Activated T-helper 17 cell treated with anti-CD3 and anti-CD28 coated beads, Interleukin-2, amount 50 U/mL, for 72 hours (primary cell): ENCODE measurements at regions not wholly inside any gene's neighbourhood (a gene's known extent, or its start where the extent isn't known, plus 50 kb on each side); places are given as distances from the start of the nearest gene placed in this dataset.
"Not testable (repeated sequence)": the region's sequence is repeated elsewhere in the genome, so short reads cannot be mapped to it uniquely, and the experiment has no call there.

Experiments used
- ATAC-seq: fragments of 150-1000 bp; cut with Tn5 transposase; replicated peaks from 2 replicates; pipeline ENCODE4 v1.10.0; 2021; ENCODE audit warnings: mild to moderate bottlenecking, moderate library complexity
- H3K27ac Mint-ChIP-seq: one replicate; pipeline ENCODE4 v1.8.0; 2022; ENCODE audit warnings: mixed read lengths
- H3K27me3 Mint-ChIP-seq: one replicate; pipeline ENCODE4 v1.8.0; 2022; ENCODE audit warnings: mixed read lengths
- H3K36me3 Mint-ChIP-seq: one replicate; pipeline ENCODE4 v1.8.0; 2022; ENCODE audit warnings: low read depth, mild to moderate bottlenecking, mixed read lengths
- H3K4me1 Mint-ChIP-seq: one replicate; pipeline ENCODE4 v1.8.0; 2022; ENCODE audit warnings: mixed read lengths
- H3K4me3 Mint-ChIP-seq: one replicate; pipeline ENCODE4 v1.8.0; 2022; ENCODE audit warnings: mild to moderate bottlenecking, mixed read lengths
- H3K9me3 Mint-ChIP-seq: one replicate; pipeline ENCODE4 v1.8.0; 2022; ENCODE audit warnings: mixed read lengths

- no peaks in the 10 kb centered on the region for H3K9me3 Mint-ChIP-seq
- ATAC-seq: no peak
Observed at GRCh38 chr22:25419247-25420113, 145.0 kb upstream of the GRK3 start.

GRCh38 chr22:25420114-25420441, 144.4 kb upstream of the GRK3 start:
- Mint-ChIP-seq H3K27me3 (peaks cover 39% of the 10 kb centered on the region), H3K4me3 (peak overlapping the region; percentile 39)
- not testable (repeated sequence) for H3K9me3 Mint-ChIP-seq, ATAC-seq, H3K36me3 Mint-ChIP-seq, H3K27ac Mint-ChIP-seq, H3K4me1 Mint-ChIP-seq

More at GRCh38 chr22:25419247-25420113, 145.0 kb upstream of the GRK3 start:
- Mint-ChIP-seq H3K36me3 (no peaks in the 10 kb centered on the region), H3K4me3 (peak overlapping the region; percentile 39), H3K4me1 (peaks cover 9% of the 10 kb centered on the region), H3K27me3 (peaks cover 39% of the 10 kb centered on the region), H3K27ac (no peak overlapping the region)

GRCh38 chr22:25420471-25420924, 144.0 kb upstream of the GRK3 start:
- Mint-ChIP-seq H3K27me3 (peaks cover 36% of the 10 kb centered on the region), H3K36me3 (no peaks in the 10 kb centered on the region), H3K27ac (no peak overlapping the region), H3K9me3 (no peaks in the 10 kb centered on the region), H3K4me3 (no peak overlapping the region), H3K4me1 (peaks cover 9% of the 10 kb centered on the region)
- ATAC-seq: no peak

GRCh38 chr22:25420925-25421904, 143.3 kb upstream of the GRK3 start:
- peak overlapping the region; percentile 48 for H3K4me3 Mint-ChIP-seq
- H3K27me3 Mint-ChIP-seq: peaks cover 36% of the 10 kb centered on the region
- no peaks in the 10 kb centered on the region for H3K36me3 Mint-ChIP-seq
- no peak overlapping the region for H3K27ac Mint-ChIP-seq
- H3K4me1 Mint-ChIP-seq: peaks cover 9% of the 10 kb centered on the region
- ATAC-seq: no peak
- H3K9me3 Mint-ChIP-seq: no peaks in the 10 kb centered on the region

- H3K9me3 Mint-ChIP-seq, H3K27ac Mint-ChIP-seq, H3K4me1 Mint-ChIP-seq, H3K4me3 Mint-ChIP-seq, H3K36me3 Mint-ChIP-seq, ATAC-seq: not testable (repeated sequence)
- H3K27me3 Mint-ChIP-seq: peaks cover 23% of the 10 kb centered on the region
Observed at GRCh38 chr22:25426530-25427308, 137.8 kb upstream of the GRK3 start.

- H3K27me3 Mint-ChIP-seq: peaks cover 18% of the 10 kb centered on the region
Observed at GRCh38 chr22:25431637-25432342, 132.7 kb upstream of the GRK3 start.

GRCh38 chr22:25433381-25433970, 131.0 kb upstream of the GRK3 start:
- H3K36me3 Mint-ChIP-seq, H3K4me1 Mint-ChIP-seq, H3K4me3 Mint-ChIP-seq, H3K9me3 Mint-ChIP-seq, H3K27ac Mint-ChIP-seq, ATAC-seq: not testable (repeated sequence)
- peaks cover 15% of the 10 kb centered on the region for H3K27me3 Mint-ChIP-seq

More at GRCh38 chr22:25431637-25432342, 132.7 kb upstream of the GRK3 start:
- H3K36me3 Mint-ChIP-seq, ATAC-seq, H3K4me1 Mint-ChIP-seq, H3K9me3 Mint-ChIP-seq, H3K27ac Mint-ChIP-seq, H3K4me3 Mint-ChIP-seq: not testable (repeated sequence)

GRCh38 chr22:25437414-25438160, 126.9 kb upstream of the GRK3 start:
- peaks cover 11% of the 10 kb centered on the region for H3K27me3 Mint-ChIP-seq
- H3K4me3 Mint-ChIP-seq: no peak overlapping the region
- H3K36me3 Mint-ChIP-seq: no peaks in the 10 kb centered on the region
- no peaks in the 10 kb centered on the region for H3K9me3 Mint-ChIP-seq
- H3K4me1 Mint-ChIP-seq: no peaks in the 10 kb centered on the region
- no peak for ATAC-seq
- no peak overlapping the region for H3K27ac Mint-ChIP-seq

- Mint-ChIP-seq H3K36me3 (peaks cover 46% of the 10 kb centered on the region), H3K27me3 (no peaks in the 10 kb centered on the region), H3K27ac (peak overlapping the region; percentile 98), H3K9me3 (no peaks in the 10 kb centered on the region), H3K4me3 (peak overlapping the region; percentile 93), H3K4me1 (peaks cover 23% of the 10 kb centered on the region)
- ATAC-seq: no peak
Observed at GRCh38 chr22:25447067-25447685, 117.3 kb upstream of the GRK3 start.

- H3K4me1 Mint-ChIP-seq: peaks cover 29% of the 10 kb centered on the region
- no peaks in the 10 kb centered on the region for H3K9me3 Mint-ChIP-seq
- H3K4me3 Mint-ChIP-seq: peak overlapping the region; percentile 93
- H3K27me3 Mint-ChIP-seq: no peaks in the 10 kb centered on the region
- peak overlapping the region; percentile 98 for H3K27ac Mint-ChIP-seq
- H3K36me3 Mint-ChIP-seq: peaks cover 52% of the 10 kb centered on the region
- ATAC-seq: peak; percentile 90
Observed at GRCh38 chr22:25447686-25448434, 116.6 kb upstream of the GRK3 start.

- no peaks in the 10 kb centered on the region for H3K9me3 Mint-ChIP-seq
- H3K27me3 Mint-ChIP-seq: no peaks in the 10 kb centered on the region
- ATAC-seq: peak; percentile 64
- H3K4me1 Mint-ChIP-seq: peaks cover 32% of the 10 kb centered on the region
- H3K36me3 Mint-ChIP-seq: peaks cover 59% of the 10 kb centered on the region
- H3K27ac Mint-ChIP-seq: peak overlapping the region; percentile 98
- H3K4me3 Mint-ChIP-seq: peak overlapping the region; percentile 93
Observed at GRCh38 chr22:25448435-25449051, 115.9 kb upstream of the GRK3 start.
